Esophagus muscularis mucosa (tissue), 4 donors: ENCODE measurements at regions not wholly inside any gene's neighbourhood (a gene's known extent, or its start where the extent isn't known, plus 50 kb on each side); places are given as distances from the start of the nearest gene placed in this dataset.

Source experiments
- DNase-seq: peaks from one replicate; pipeline ENCODE4 v3.0.0-alpha.2; 2017; ENCODE audit errors: extremely low spot score
- H3K27ac ChIP-seq, 4 donors: fragments of 200-600 bp; sonication (generic); replicated peaks in 1 of 4; 1 replicate in 3 of 4; 2 replicates in 1 of 4; pipeline ENCODE4 v1.5.1; 2016 to 2019; ENCODE audit warnings: mild to moderate bottlenecking in 1 of 4
- H3K27me3 ChIP-seq, 4 donors: fragments of 200-600 bp; sonication (generic); one replicate each; pipeline versions ENCODE4 v1.5.1 to v1.6.0; 2016 to 2019
- H3K36me3 ChIP-seq, 4 donors: fragments of 200-600 bp; sonication (generic); one replicate each; pipeline ENCODE4 v1.5.1; 2016 to 2019
- H3K4me1 ChIP-seq, 4 donors: fragments of 200-600 bp; sonication (generic); one replicate each; pipeline ENCODE4 v1.5.1; 2016 to 2019
- H3K4me3 ChIP-seq, 4 donors: fragments of 200-600 bp; sonication (generic); 1 replicate in 2 of 4; 2 replicates in 2 of 4; pipeline ENCODE4 v1.5.1; 2016 to 2019; ENCODE audit warnings: mild to moderate bottlenecking in 4 of 4, moderate library complexity in 1 of 4
- H3K9me3 ChIP-seq, 4 donors: fragments of 200-600 bp; sonication (generic); 1 replicate in 3 of 4; 2 replicates in 1 of 4; pipeline ENCODE4 v1.5.1; 2016 to 2019
- EP300 ChIP-seq: sonication (generic); formaldehyde crosslinking; IDR thresholded peaks from one replicate; pipeline ENCODE4 v1.6.1; 2017; ENCODE audit warnings: antibody characterized with exemption
- POLR2A ChIP-seq: fragments of 450-650 bp; IDR thresholded peaks from one replicate; pipeline ENCODE4 v1.6.1; 2017; ENCODE audit warnings: antibody characterized with exemption, moderate library complexity, mild to moderate bottlenecking, low read depth
- POLR2AphosphoS5 ChIP-seq, 2 donors: sonication (generic); formaldehyde crosslinking; IDR thresholded peaks; one replicate each; pipeline ENCODE4 v1.6.1; 2017; ENCODE audit warnings: antibody characterized with exemption in 2 of 2
- WGBS: methylation state at CpG from one replicate; pipeline ENCODE4 v1.1.5; 2018; 5-methylcytosine and 5-hydroxymethylcytosine counted together
- intact Hi-C: fragments of 100-400 bp; cut with DNase I; formaldehyde crosslinking; loops from one replicate; pipeline ENCODE4 v1.15.1; 2023
- TF ChIP-seq, protein P1 (sequence below), 3 experiments: fragments of 200-600 bp in 2 of 3; fragments of 450-650 bp in 1 of 3; sonication (generic) in 2 of 3; IDR thresholded peaks; one replicate each; pipeline ENCODE4 v1.5.1; 2017 to 2019; ENCODE audit warnings: antibody characterized with exemption in 3 of 3, mild to moderate bottlenecking in 2 of 3, moderate library complexity in 1 of 3

DNA sequence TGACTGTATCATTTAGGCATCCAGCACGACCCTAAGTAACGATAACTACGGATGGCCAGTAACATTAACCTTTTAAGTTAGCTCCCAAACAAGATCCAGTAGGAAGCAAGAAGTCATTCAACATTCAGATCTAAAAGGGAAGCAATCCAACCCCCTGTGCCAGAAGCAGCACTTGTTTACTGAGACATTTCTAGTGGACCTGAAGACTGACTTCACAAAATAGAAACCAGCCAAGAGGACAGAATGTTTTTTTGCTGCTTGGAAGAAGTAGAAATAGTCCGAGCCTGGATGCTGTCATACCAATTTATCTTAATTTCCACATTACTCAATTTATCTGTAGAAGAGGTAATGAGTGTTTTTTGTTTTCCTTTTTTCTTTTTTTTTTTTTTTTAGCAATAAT lies 88.0 kb upstream of the CTTNBP2 start:
- TF ChIP-seq POLR2AphosphoS5 (IDR thresholded peaks at IDR 0.05) (peak in 1 of 2 donors; percentile 44), EP300 (no peak), POLR2A (no peak)
- TF ChIP-seq, protein P1, sequence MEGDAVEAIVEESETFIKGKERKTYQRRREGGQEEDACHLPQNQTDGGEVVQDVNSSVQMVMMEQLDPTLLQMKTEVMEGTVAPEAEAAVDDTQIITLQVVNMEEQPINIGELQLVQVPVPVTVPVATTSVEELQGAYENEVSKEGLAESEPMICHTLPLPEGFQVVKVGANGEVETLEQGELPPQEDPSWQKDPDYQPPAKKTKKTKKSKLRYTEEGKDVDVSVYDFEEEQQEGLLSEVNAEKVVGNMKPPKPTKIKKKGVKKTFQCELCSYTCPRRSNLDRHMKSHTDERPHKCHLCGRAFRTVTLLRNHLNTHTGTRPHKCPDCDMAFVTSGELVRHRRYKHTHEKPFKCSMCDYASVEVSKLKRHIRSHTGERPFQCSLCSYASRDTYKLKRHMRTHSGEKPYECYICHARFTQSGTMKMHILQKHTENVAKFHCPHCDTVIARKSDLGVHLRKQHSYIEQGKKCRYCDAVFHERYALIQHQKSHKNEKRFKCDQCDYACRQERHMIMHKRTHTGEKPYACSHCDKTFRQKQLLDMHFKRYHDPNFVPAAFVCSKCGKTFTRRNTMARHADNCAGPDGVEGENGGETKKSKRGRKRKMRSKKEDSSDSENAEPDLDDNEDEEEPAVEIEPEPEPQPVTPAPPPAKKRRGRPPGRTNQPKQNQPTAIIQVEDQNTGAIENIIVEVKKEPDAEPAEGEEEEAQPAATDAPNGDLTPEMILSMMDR (IDR thresholded peaks at IDR 0.05): no peak
- Histone ChIP-seq H3K4me1 (peaks cover 0 to 20% (median 4%) of the 10 kb centered on the region in 4 donors), H3K36me3 (no peaks in the 10 kb centered on the region), H3K27ac (peak overlapping the region in 2 of 4 donors; percentile 32 to 54), H3K9me3 (no peaks in the 10 kb centered on the region), H3K4me3 (no peak overlapping the region), H3K27me3 (no peaks in the 10 kb centered on the region)
- no peak for DNase-seq
- intact Hi-C loops: no loop called here
- WGBS: 66% methylated on average over 4 of the region's 4 CpGs

DNA sequence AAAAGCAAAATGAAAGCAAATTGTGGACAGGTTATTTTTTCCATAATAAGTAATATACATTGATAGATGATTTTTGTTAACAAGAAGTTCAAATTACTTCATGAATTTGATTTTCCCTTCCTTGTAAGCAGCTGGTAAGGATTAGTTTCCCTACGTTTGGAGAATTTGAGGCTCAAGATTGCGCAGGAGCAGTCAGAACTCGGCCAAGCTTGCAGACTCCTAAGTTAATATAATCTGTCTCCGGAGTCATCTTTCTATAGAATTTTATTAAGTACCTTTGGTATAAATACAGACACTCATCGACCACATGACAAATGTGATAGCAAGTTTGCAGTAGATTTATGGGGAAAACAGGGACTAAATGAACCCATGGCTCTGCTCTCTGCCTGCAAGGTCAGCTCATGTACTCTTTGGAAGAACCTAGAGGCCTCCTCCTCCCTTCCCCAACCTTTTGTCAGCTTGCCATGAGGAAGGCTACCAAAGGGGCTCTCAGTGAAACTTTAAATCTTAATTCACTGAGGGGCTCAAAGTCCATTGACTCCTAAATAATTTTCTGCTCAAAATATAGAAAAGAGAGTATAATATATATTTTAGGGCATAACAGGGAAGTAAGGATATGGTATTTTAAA lies 89.2 kb upstream of the CTTNBP2 start:
- Histone ChIP-seq H3K4me1 (peaks cover 0 to 20% (median 4%) of the 10 kb centered on the region in 4 donors), H3K36me3 (no peaks in the 10 kb centered on the region), H3K4me3 (no peak overlapping the region), H3K9me3 (no peaks in the 10 kb centered on the region), H3K27me3 (no peaks in the 10 kb centered on the region), H3K27ac (no peak overlapping the region)
- WGBS: 86% methylated on average over 5 of the region's 5 CpGs
- no peak for DNase-seq
- intact Hi-C loops: no loop called here
- TF ChIP-seq POLR2AphosphoS5 (IDR thresholded peaks at IDR 0.05) (no peak), POLR2A (no peak), EP300 (no peak)
- TF ChIP-seq, protein P1 (IDR thresholded peaks at IDR 0.05): no peak

DNA sequence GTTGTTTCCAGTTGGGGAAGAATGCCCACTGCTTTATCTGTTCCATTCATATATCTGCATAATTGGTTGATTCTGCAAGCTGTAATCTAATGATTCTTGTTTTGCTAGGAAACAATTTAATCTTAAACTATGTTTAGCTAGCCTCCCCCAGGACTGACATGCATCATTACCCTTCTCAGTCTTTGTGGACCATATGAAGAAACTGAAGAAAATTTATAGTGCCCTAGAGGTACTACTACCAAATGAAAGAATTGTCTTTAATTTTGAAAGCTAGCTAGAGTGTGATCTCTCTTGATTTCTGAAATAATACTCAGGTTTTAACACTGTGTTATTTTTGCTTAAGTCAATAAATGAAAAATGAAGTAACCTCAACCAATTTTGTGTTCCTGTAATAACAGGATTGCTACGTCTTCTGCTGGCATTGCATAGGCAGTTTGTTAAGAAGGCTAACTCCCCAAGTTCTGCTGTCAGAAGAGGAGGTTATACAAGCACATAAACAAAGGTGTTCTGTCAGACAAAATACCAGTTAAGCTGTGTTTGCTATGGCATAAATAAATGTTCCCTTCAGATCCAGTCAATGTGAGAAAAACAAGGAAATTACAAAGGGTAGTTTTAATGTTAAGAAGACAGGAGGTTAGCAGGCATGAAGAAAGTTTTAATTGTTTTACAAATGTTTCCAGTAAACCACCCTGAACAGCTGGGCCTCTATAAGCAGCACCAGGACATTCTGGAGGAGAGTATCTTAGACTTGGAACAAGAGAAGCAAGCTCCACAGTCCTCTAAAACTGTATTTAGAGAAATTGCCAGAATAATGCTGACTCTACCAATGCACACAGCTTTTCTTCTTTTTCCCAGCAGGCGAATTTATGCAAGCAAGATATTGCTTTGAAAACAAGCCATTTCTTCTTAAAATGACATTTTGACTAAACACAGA lies 90.3 kb upstream of the CTTNBP2 start:
- peaks cover 0 to 20% (median 4%) of the 10 kb centered on the region in 4 donors for H3K4me1 ChIP-seq
- no peak for DNase-seq
- peak overlapping the region in 1 of 4 donors; percentile 46 for H3K27ac ChIP-seq
- 70% methylated on average over 2 of the region's 2 CpGs for WGBS
- H3K36me3 ChIP-seq: no peaks in the 10 kb centered on the region
- no peak overlapping the region for H3K4me3 ChIP-seq
- intact Hi-C loops: no loop called here
- TF ChIP-seq EP300: no peak
- no peak for TF ChIP-seq POLR2AphosphoS5 (IDR thresholded peaks at IDR 0.05)
- TF ChIP-seq, protein P1 (IDR thresholded peaks at IDR 0.05): no peak
- no peak for TF ChIP-seq POLR2A
- H3K27me3 ChIP-seq: no peaks in the 10 kb centered on the region
- no peaks in the 10 kb centered on the region for H3K9me3 ChIP-seq

DNA sequence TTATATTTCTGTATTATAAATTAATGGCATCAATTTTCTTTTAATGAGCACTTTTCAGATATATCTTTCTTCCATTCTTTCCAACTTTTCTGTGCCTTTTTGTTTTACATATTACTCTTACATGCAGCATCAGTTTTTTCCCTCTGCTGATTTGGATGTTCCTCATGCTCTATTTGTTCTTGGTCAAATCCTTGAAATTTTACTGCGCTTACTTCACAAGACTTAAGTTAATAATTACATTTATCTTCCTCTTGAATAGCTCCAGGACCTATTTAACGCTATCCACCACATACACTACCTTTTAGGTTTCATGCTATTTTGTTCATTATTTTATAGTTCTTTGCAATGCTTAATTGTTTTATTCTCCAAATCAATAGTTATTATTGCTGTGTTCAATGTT lies 97.6 kb upstream of the CTTNBP2 start:
- Histone ChIP-seq H3K27ac (no peak overlapping the region), H3K4me3 (no peak overlapping the region), H3K4me1 (no peaks in the 10 kb centered on the region), H3K27me3 (no peaks in the 10 kb centered on the region), H3K36me3 (no peaks in the 10 kb centered on the region), H3K9me3 (no peaks in the 10 kb centered on the region)
- TF ChIP-seq POLR2AphosphoS5 (IDR thresholded peaks at IDR 0.05) (no peak), POLR2A (no peak), EP300 (no peak)
- TF ChIP-seq, protein P1 (IDR thresholded peaks at IDR 0.05): no peak
- no peak for DNase-seq
- WGBS: 87% methylated on average over 2 of the region's 2 CpGs
- intact Hi-C loops: no loop called here
